ENCODE measurements at regions not wholly inside any gene's neighbourhood (a gene's known extent, or its start where the extent isn't known, plus 50 kb on each side); places are given as distances from the start of the nearest gene placed in this dataset.
"Not testable (repeated sequence)": the region's sequence is repeated elsewhere in the genome, so short reads cannot be mapped to it uniquely, and the experiment has no call there.

GRCh38 chr2:122545821-122546220, 790.4 kb downstream of the TSN start:
- Histone ChIP-seq H3K36me3 (ENCODE audit: control insufficient read depth, insufficient read depth, low read length) (no peaks in the 10 kb centered on the region), H3K27me3 (ENCODE audit: control insufficient read depth, insufficient read depth, low read length) (no peaks in the 10 kb centered on the region), H3K4me3 (ENCODE audit: low read depth, low read length) (no peak overlapping the region)
- no peak for TF ChIP-seq CTCF (IDR thresholded peaks at IDR 0.05; ENCODE audit: insufficient read depth, low read length, poor library complexity, severe bottlenecking)
- DNase-seq (ENCODE audit: low read depth): no peak

GRCh38 chr2:122562775-122563174, 807.3 kb downstream of the TSN start:
- DNase-seq (ENCODE audit: low read depth): no peak
- no peak overlapping the region for H3K4me3 ChIP-seq (ENCODE audit: low read depth, low read length)
- no peaks in the 10 kb centered on the region for H3K27me3 ChIP-seq (ENCODE audit: control insufficient read depth, insufficient read depth, low read length)
- TF ChIP-seq CTCF (IDR thresholded peaks at IDR 0.05; ENCODE audit: insufficient read depth, low read length, poor library complexity, severe bottlenecking): no peak
- H3K36me3 ChIP-seq (ENCODE audit: control insufficient read depth, insufficient read depth, low read length): no peaks in the 10 kb centered on the region

GRCh38 chr2:122563781-122564180, 808.3 kb downstream of the TSN start:
- Histone ChIP-seq H3K4me3 (ENCODE audit: low read depth, low read length) (no peak overlapping the region), H3K36me3 (ENCODE audit: control insufficient read depth, insufficient read depth, low read length) (no peaks in the 10 kb centered on the region), H3K27me3 (ENCODE audit: control insufficient read depth, insufficient read depth, low read length) (no peaks in the 10 kb centered on the region)
- TF ChIP-seq CTCF (IDR thresholded peaks at IDR 0.05; ENCODE audit: insufficient read depth, low read length, poor library complexity, severe bottlenecking): no peak
- no peak for DNase-seq (ENCODE audit: low read depth)

- H3K4me3 ChIP-seq (ENCODE audit: low read depth, low read length): no peak overlapping the region
- no peaks in the 10 kb centered on the region for H3K27me3 ChIP-seq (ENCODE audit: control insufficient read depth, insufficient read depth, low read length)
- H3K36me3 ChIP-seq (ENCODE audit: control insufficient read depth, insufficient read depth, low read length): no peaks in the 10 kb centered on the region
- no peak for DNase-seq (ENCODE audit: low read depth)
- no peak for TF ChIP-seq CTCF (IDR thresholded peaks at IDR 0.05; ENCODE audit: insufficient read depth, low read length, poor library complexity, severe bottlenecking)
Measured at GRCh38 chr2:122564843-122565242, 809.4 kb downstream of the TSN start.

GRCh38 chr2:122565364-122565763, 809.9 kb downstream of the TSN start:
- no peak for TF ChIP-seq CTCF (IDR thresholded peaks at IDR 0.05; ENCODE audit: insufficient read depth, low read length, poor library complexity, severe bottlenecking)
- Histone ChIP-seq H3K36me3 (ENCODE audit: control insufficient read depth, insufficient read depth, low read length) (no peaks in the 10 kb centered on the region), H3K4me3 (ENCODE audit: low read depth, low read length) (no peak overlapping the region), H3K27me3 (ENCODE audit: control insufficient read depth, insufficient read depth, low read length) (no peaks in the 10 kb centered on the region)
- DNase-seq (ENCODE audit: low read depth): no peak

GRCh38 chr2:122570641-122571040, 815.2 kb downstream of the TSN start:
- TF ChIP-seq CTCF (IDR thresholded peaks at IDR 0.05; ENCODE audit: insufficient read depth, low read length, poor library complexity, severe bottlenecking): no peak
- no peak for DNase-seq (ENCODE audit: low read depth)
- Histone ChIP-seq H3K36me3 (ENCODE audit: control insufficient read depth, insufficient read depth, low read length) (no peaks in the 10 kb centered on the region), H3K4me3 (ENCODE audit: low read depth, low read length) (no peak overlapping the region), H3K27me3 (ENCODE audit: control insufficient read depth, insufficient read depth, low read length) (no peaks in the 10 kb centered on the region)

GRCh38 chr2:122571471-122571870, 816.0 kb downstream of the TSN start:
- H3K27me3 ChIP-seq (ENCODE audit: control insufficient read depth, insufficient read depth, low read length); DNase-seq (ENCODE audit: low read depth); H3K4me3 ChIP-seq (ENCODE audit: low read depth, low read length); H3K36me3 ChIP-seq (ENCODE audit: control insufficient read depth, insufficient read depth, low read length): not testable (repeated sequence)
